ENCODE measurements at regions not wholly inside any gene's neighbourhood (a gene's known extent, or its start where the extent isn't known, plus 50 kb on each side); places are given as distances from the start of the nearest gene placed in this dataset.

GRCh38 chr12:19882346-19882745 is 443.1 kb downstream of the AEBP2 start:
- H3K4ac ChIP-seq (ENCODE audit: low read depth, low read length): no peak overlapping the region
- no peak for ATAC-seq (ENCODE audit: low read depth)
- no peaks in the 10 kb centered on the region for H3K9me3 ChIP-seq (ENCODE audit: control insufficient read depth, insufficient read depth, low read length)
- H3K9ac ChIP-seq (ENCODE audit: low read depth, low read length): no peak overlapping the region
- H3K14ac ChIP-seq (replicated peaks; ENCODE audit: low read depth, low read length): no peak overlapping the region
- no TSS peak for BruUV-seq (replicated peaks)
- no peak for DNase-seq
- H2BK15ac ChIP-seq (ENCODE audit: low read depth, low read length): no peak overlapping the region; the same call in 2 of the 3 replicates
- no peak overlapping the region for H3K56ac ChIP-seq (ENCODE audit: extremely low read depth, insufficient read depth, low read length)
- CTCF ChIA-PET: no interaction called here
- peaks cover 5% of the 10 kb centered on the region; the same call in 1 of the 2 replicates for H3K4me1 ChIP-seq (ENCODE audit: control insufficient read depth, insufficient read depth, low read length)
- H4K8ac ChIP-seq (ENCODE audit: low read depth in 2 of 2, low read length in 2 of 2): no peak overlapping the region
- no peak overlapping the region for H3K18ac ChIP-seq (ENCODE audit: low read depth, low read length)
- no peak overlapping the region for H2AK5ac ChIP-seq (ENCODE audit: low read depth, low read length)
- TF ChIP-seq RCOR1 (IDR thresholded peaks at IDR 0.05; ENCODE audit: insufficient replicate concordance, low read length) (no peak), FOS (IDR thresholded peaks at IDR 0.05; ENCODE audit: low read depth, low read length) (no peak), NFE2L2 (IDR thresholded peaks at IDR 0.05; ENCODE audit: low read depth, low read length) (no peak), MAFK (IDR thresholded peaks at IDR 0.05; ENCODE audit: low read depth, low read length) (no peak), MXI1 (IDR thresholded peaks at IDR 0.05; ENCODE audit: borderline replicate concordance, low read depth, low read length) (no peak), USF2 (IDR thresholded peaks at IDR 0.05; ENCODE audit: low read depth, low read length) (no peak), CHD1 (IDR thresholded peaks at IDR 0.05; ENCODE audit: low read depth, low read length) (no peak), BHLHE40 (IDR thresholded peaks at IDR 0.05; ENCODE audit: low read depth, low read length) (no peak), CTCF (conservative IDR thresholded peaks at IDR 0.05; ENCODE audit: low read depth, low read length) (no peak), ELK1 (IDR thresholded peaks at IDR 0.05; ENCODE audit: borderline replicate concordance, low read depth, low read length) (no peak), RAD21 (IDR thresholded peaks at IDR 0.05; ENCODE audit: low read length) (no peak), CEBPB (IDR thresholded peaks at IDR 0.05; ENCODE audit: low read depth, low read length) (no peak), SMC3 (IDR thresholded peaks at IDR 0.05; ENCODE audit: low read depth, low read length) (no peak), MAZ (IDR thresholded peaks at IDR 0.05; ENCODE audit: borderline replicate concordance, low read depth, low read length) (no peak), POLR2A (IDR thresholded peaks at IDR 0.05; ENCODE audit: low read depth, low read length) (no peak)
- intact Hi-C loops (cut with micrococcal nuclease): no loop called here
- no peak overlapping the region for H2AK9ac ChIP-seq (replicated peaks; ENCODE audit: low read depth, low read length, poor library complexity)
- no peak overlapping the region for H2AFZ ChIP-seq (replicated peaks; ENCODE audit: low read length, poor library complexity)
- POLR2A ChIA-PET (ENCODE audit: unreplicated experiment): no interaction called here
- H3K27ac ChIP-seq (ENCODE audit: insufficient read depth, low read length): no peak overlapping the region
- no CpG with 5 or more reads among the region's 3 CpGs for WGBS, 2 experiments (ENCODE audit: extremely low coverage in 2 of 2, insufficient read length in 1 of 2)
- in situ Hi-C loops (cut with MboI; ENCODE audit: low sequenced_read_pairs): no loop called here
- H3K4me2 ChIP-seq (ENCODE audit: low read depth, low read length): no peak overlapping the region
- no peaks in the 10 kb centered on the region for H3K27me3 ChIP-seq (ENCODE audit: control insufficient read depth, insufficient read depth, low read length)
- no peak overlapping the region for H2BK120ac ChIP-seq (ENCODE audit: low read depth, low read length)
- no peaks in the 10 kb centered on the region for H4K20me1 ChIP-seq (ENCODE audit: insufficient read depth, low read length)
- H3K4me3 ChIP-seq (ENCODE audit: insufficient read depth, low read depth, low read length): no peak overlapping the region
- no peak overlapping the region for H2BK5ac ChIP-seq (ENCODE audit: low read depth, low read length, poor library complexity, severe bottlenecking)
- no peak overlapping the region for H3K23ac ChIP-seq (ENCODE audit: low read depth, low read length)
- dilution Hi-C loops (cut with HindIII; ENCODE audit: low sequenced_read_pairs, unreplicated experiment): no loop called here
- no peaks in the 10 kb centered on the region for H3K79me1 ChIP-seq (ENCODE audit: low read depth in 1 of 2, low read length in 2 of 2)
- no peak overlapping the region for H4K91ac ChIP-seq (ENCODE audit: insufficient read depth, low read depth, low read length)
- H2BK20ac ChIP-seq (ENCODE audit: low read depth, low read length): no peak overlapping the region
- H3K36me3 ChIP-seq (ENCODE audit: control insufficient read depth, insufficient read depth, low read length): no peaks in the 10 kb centered on the region
- no peak overlapping the region for H4K5ac ChIP-seq (ENCODE audit: low read depth, low read length)
- H3K9me1 ChIP-seq (ENCODE audit: insufficient read depth, low read length): no peaks in the 10 kb centered on the region
